Trophoblast cell (in vitro differentiated cells and primary cell): ENCODE measurements at regions not wholly inside any gene's neighbourhood (a gene's known extent, or its start where the extent isn't known, plus 50 kb on each side); places are given as distances from the start of the nearest gene placed in this dataset.

ENCODE experiments used
- DNase-seq, 2 donors: peaks; one replicate each; pipeline ENCODE4 v3.0.0-alpha.2; 2016
- H2AFZ ChIP-seq: 2 replicates; pipeline ENCODE4 v1.6.1; 2013; ENCODE audit warnings: low read length, moderate library complexity, mild to moderate bottlenecking; ENCODE audit not compliant: insufficient read depth, poor library complexity
- H2AK5ac ChIP-seq: 2 replicates; pipeline ENCODE4 v1.6.1; 2013; ENCODE audit warnings: mild to moderate bottlenecking, low read length
- H2BK120ac ChIP-seq: 2 replicates; pipeline ENCODE4 v1.6.1; 2013; ENCODE audit warnings: low read length, mild to moderate bottlenecking, moderate library complexity; ENCODE audit not compliant: insufficient read depth, poor library complexity
- H2BK12ac ChIP-seq: 2 replicates; pipeline ENCODE4 v1.6.1; 2013; ENCODE audit warnings: mild to moderate bottlenecking, low read length, moderate library complexity
- H2BK5ac ChIP-seq: 2 replicates; pipeline ENCODE4 v1.6.1; 2013; ENCODE audit warnings: low read length, low read depth, moderate library complexity, mild to moderate bottlenecking; ENCODE audit not compliant: poor library complexity
- H3K14ac ChIP-seq: 2 replicates; pipeline ENCODE4 v1.6.1; 2013; ENCODE audit warnings: mild to moderate bottlenecking, low read length
- H3K18ac ChIP-seq: 2 replicates; pipeline ENCODE4 v1.6.1; 2013; ENCODE audit warnings: mild to moderate bottlenecking, low read length
- H3K23ac ChIP-seq: 2 replicates; pipeline ENCODE4 v1.6.1; 2013; ENCODE audit warnings: low read length
- H3K27ac ChIP-seq: 2 replicates; pipeline ENCODE4 v1.5.1; 2013; ENCODE audit warnings: low read depth, mild to moderate bottlenecking, inconsistent platforms, low read length, moderate library complexity
- H3K27me3 ChIP-seq: 2 replicates; pipeline ENCODE4 v1.6.1; 2013; ENCODE audit warnings: inconsistent platforms, mild to moderate bottlenecking, low read length, moderate library complexity; ENCODE audit not compliant: insufficient read depth
- H3K36me3 ChIP-seq, 2 experiments: 1 replicate in 1 of 2; 2 replicates in 1 of 2; pipeline ENCODE4 v1.6.1; 2013; ENCODE audit warnings: low read length in 2 of 2, mild to moderate bottlenecking in 2 of 2, moderate library complexity in 1 of 2; ENCODE audit not compliant: insufficient read depth in 2 of 2, control insufficient read depth in 1 of 2
- H3K4ac ChIP-seq: 2 replicates; pipeline ENCODE4 v1.6.1; 2013; ENCODE audit warnings: low read depth, mild to moderate bottlenecking, low read length, moderate library complexity
- H3K4me1 ChIP-seq, 2 experiments: 1 replicate in 1 of 2; 2 replicates in 1 of 2; pipeline ENCODE4 v1.6.1; 2013; ENCODE audit warnings: low read length in 2 of 2, mild to moderate bottlenecking in 2 of 2, moderate library complexity in 1 of 2; ENCODE audit not compliant: insufficient read depth in 2 of 2, control insufficient read depth in 1 of 2
- H3K4me2 ChIP-seq: 2 replicates; pipeline ENCODE4 v1.6.1; 2013; ENCODE audit warnings: inconsistent platforms, mild to moderate bottlenecking, low read length, moderate library complexity
- H3K4me3 ChIP-seq: 2 replicates; pipeline ENCODE4 v1.5.1; 2013; ENCODE audit warnings: mild to moderate bottlenecking, low read depth, low read length, inconsistent platforms
- H3K79me1 ChIP-seq: one replicate; pipeline ENCODE4 v1.6.1; 2013; ENCODE audit warnings: low read length
- H3K79me2 ChIP-seq: 2 replicates; pipeline ENCODE4 v1.6.1; 2013; ENCODE audit warnings: low read length, mild to moderate bottlenecking; ENCODE audit not compliant: control insufficient read depth, insufficient read depth, poor library complexity
- H3K9ac ChIP-seq: 2 replicates; pipeline ENCODE4 v1.6.1; 2013; ENCODE audit warnings: mild to moderate bottlenecking, low read length
- H3K9me3 ChIP-seq: 2 replicates; pipeline ENCODE4 v1.6.1; 2013; ENCODE audit warnings: low read depth, mild to moderate bottlenecking, control low read depth, inconsistent platforms, low read length; ENCODE audit not compliant: insufficient read depth
- H4K12ac ChIP-seq: 2 replicates; pipeline ENCODE4 v1.6.1; 2013; ENCODE audit warnings: low read depth, mild to moderate bottlenecking, low read length, moderate library complexity
- H4K8ac ChIP-seq: 2 replicates; pipeline ENCODE4 v1.6.1; 2013; ENCODE audit warnings: low read depth, mild to moderate bottlenecking, low read length, moderate library complexity
- H4K91ac ChIP-seq: one replicate; pipeline ENCODE4 v1.6.1; 2013; ENCODE audit warnings: low read depth, mild to moderate bottlenecking, low read length, moderate library complexity
- WGBS: extraction: QIAGEN DNeasy Blood & Tissue Kit; methylation state at CpG from one replicate; pipeline ENCODE4 v1.1.7; 2013; ENCODE audit warnings: missing lambda C conversion rate; ENCODE audit not compliant: insufficient read length, insufficient coverage; ENCODE audit errors: extremely low coverage; 5-methylcytosine and 5-hydroxymethylcytosine counted together

GRCh38 chr10:110357871-110358270 lies 53.2 kb upstream of the SMNDC1 start:
- H2AFZ ChIP-seq, result no peak overlapping the region
- no peaks in the 10 kb centered on the region for H3K9me3 ChIP-seq
- no peak overlapping the region for H2BK5ac ChIP-seq
- H4K91ac ChIP-seq, result no peak overlapping the region
- no peaks in the 10 kb centered on the region for H3K79me1 ChIP-seq
- H3K79me2 ChIP-seq, result no peaks in the 10 kb centered on the region
- no peak overlapping the region for H3K23ac ChIP-seq
- H3K27ac ChIP-seq, result no peak overlapping the region
- H3K27me3 ChIP-seq, result no peaks in the 10 kb centered on the region
- no peak overlapping the region for H3K9ac ChIP-seq
- H2AK5ac ChIP-seq, result peak overlapping the region; percentile 44
- peaks cover 16 to 26% of the 10 kb centered on the region in 2 experiments for H3K4me1 ChIP-seq
- no peak overlapping the region for H3K18ac ChIP-seq
- no peak overlapping the region for H3K4me3 ChIP-seq
- DNase-seq, result no peak
- H3K14ac ChIP-seq, result no peak overlapping the region
- no peak overlapping the region for H3K4me2 ChIP-seq
- no peak overlapping the region for H3K4ac ChIP-seq
- H2BK12ac ChIP-seq, result peak overlapping the region; percentile 9
- H2BK120ac ChIP-seq, result no peak overlapping the region
- H4K12ac ChIP-seq, result no peak overlapping the region
- H4K8ac ChIP-seq, result no peak overlapping the region
- H3K36me3 ChIP-seq, result no peaks in the 10 kb centered on the region
- WGBS, result no CpG with 5 or more reads among the region's 9 CpGs

GRCh38 chr10:110358278-110358677 lies 53.6 kb upstream of the SMNDC1 start:
- H3K9me3 ChIP-seq, result no peaks in the 10 kb centered on the region
- no peak overlapping the region for H3K23ac ChIP-seq
- H3K79me1 ChIP-seq, result no peaks in the 10 kb centered on the region
- H3K18ac ChIP-seq, result no peak overlapping the region
- no peaks in the 10 kb centered on the region for H3K36me3 ChIP-seq
- H2BK120ac ChIP-seq, result no peak overlapping the region
- peaks cover 16 to 26% of the 10 kb centered on the region in 2 experiments for H3K4me1 ChIP-seq
- peak overlapping the region; percentile 9 for H2BK12ac ChIP-seq
- no peak overlapping the region for H3K4me3 ChIP-seq
- no CpG with 5 or more reads among the region's 1 CpG for WGBS
- no peak overlapping the region for H4K8ac ChIP-seq
- no peaks in the 10 kb centered on the region for H3K79me2 ChIP-seq
- H2BK5ac ChIP-seq, result no peak overlapping the region
- no peak overlapping the region for H3K4ac ChIP-seq
- H3K14ac ChIP-seq, result no peak overlapping the region
- H4K91ac ChIP-seq, result no peak overlapping the region
- H3K27me3 ChIP-seq, result no peaks in the 10 kb centered on the region
- no peak overlapping the region for H3K9ac ChIP-seq
- H3K4me2 ChIP-seq, result no peak overlapping the region
- no peak overlapping the region for H4K12ac ChIP-seq
- no peak overlapping the region for H2AK5ac ChIP-seq
- H3K27ac ChIP-seq, result no peak overlapping the region
- H2AFZ ChIP-seq, result no peak overlapping the region
- DNase-seq, result no peak

GRCh38 chr10:110358869-110359629 lies 54.3 kb upstream of the SMNDC1 start:
- Histone ChIP-seq H3K9me3 (no peaks in the 10 kb centered on the region), H3K27ac (no peak overlapping the region), H3K23ac (no peak overlapping the region), H3K18ac (no peak overlapping the region), H3K79me2 (no peaks in the 10 kb centered on the region), H3K9ac (no peak overlapping the region), H3K4me2 (no peak overlapping the region), H3K4me1 (peaks cover 16 to 26% of the 10 kb centered on the region in 2 experiments), H2BK5ac (no peak overlapping the region), H3K79me1 (no peaks in the 10 kb centered on the region), H3K36me3 (no peaks in the 10 kb centered on the region), H3K14ac (no peak overlapping the region), H3K27me3 (no peaks in the 10 kb centered on the region), H2BK12ac (no peak overlapping the region), H4K91ac (no peak overlapping the region), H2AFZ (no peak overlapping the region), H2AK5ac (no peak overlapping the region), H3K4me3 (no peak overlapping the region), H2BK120ac (no peak overlapping the region), H3K4ac (no peak overlapping the region), H4K12ac (no peak overlapping the region), H4K8ac (no peak overlapping the region)
- WGBS, result no CpG with 5 or more reads among the region's 7 CpGs
- DNase-seq, result peak; percentile 78 to 90

GRCh38 chr10:110360857-110361474 lies 56.2 kb upstream of the SMNDC1 start:
- Histone ChIP-seq H3K9ac (no peak overlapping the region), H3K9me3 (no peaks in the 10 kb centered on the region), H3K4ac (no peak overlapping the region), H3K4me1 (peaks cover 16 to 26% of the 10 kb centered on the region in 2 experiments), H4K8ac (no peak overlapping the region), H3K79me1 (no peaks in the 10 kb centered on the region), H4K91ac (no peak overlapping the region), H3K27ac (no peak overlapping the region), H3K4me3 (no peak overlapping the region), H2BK5ac (no peak overlapping the region), H4K12ac (no peak overlapping the region), H3K18ac (no peak overlapping the region), H3K4me2 (no peak overlapping the region), H3K36me3 (no peaks in the 10 kb centered on the region), H3K79me2 (no peaks in the 10 kb centered on the region), H3K23ac (no peak overlapping the region), H3K27me3 (no peaks in the 10 kb centered on the region), H2AK5ac (no peak overlapping the region), H2AFZ (no peak overlapping the region), H2BK12ac (no peak overlapping the region), H3K14ac (no peak overlapping the region), H2BK120ac (no peak overlapping the region)
- no peak for DNase-seq
- WGBS, result no CpG with 5 or more reads among the region's 5 CpGs
